ENCODE measurements at regions not wholly inside any gene's neighbourhood (a gene's known extent, or its start where the extent isn't known, plus 50 kb on each side); places are given as distances from the start of the nearest gene placed in this dataset.

DNA sequence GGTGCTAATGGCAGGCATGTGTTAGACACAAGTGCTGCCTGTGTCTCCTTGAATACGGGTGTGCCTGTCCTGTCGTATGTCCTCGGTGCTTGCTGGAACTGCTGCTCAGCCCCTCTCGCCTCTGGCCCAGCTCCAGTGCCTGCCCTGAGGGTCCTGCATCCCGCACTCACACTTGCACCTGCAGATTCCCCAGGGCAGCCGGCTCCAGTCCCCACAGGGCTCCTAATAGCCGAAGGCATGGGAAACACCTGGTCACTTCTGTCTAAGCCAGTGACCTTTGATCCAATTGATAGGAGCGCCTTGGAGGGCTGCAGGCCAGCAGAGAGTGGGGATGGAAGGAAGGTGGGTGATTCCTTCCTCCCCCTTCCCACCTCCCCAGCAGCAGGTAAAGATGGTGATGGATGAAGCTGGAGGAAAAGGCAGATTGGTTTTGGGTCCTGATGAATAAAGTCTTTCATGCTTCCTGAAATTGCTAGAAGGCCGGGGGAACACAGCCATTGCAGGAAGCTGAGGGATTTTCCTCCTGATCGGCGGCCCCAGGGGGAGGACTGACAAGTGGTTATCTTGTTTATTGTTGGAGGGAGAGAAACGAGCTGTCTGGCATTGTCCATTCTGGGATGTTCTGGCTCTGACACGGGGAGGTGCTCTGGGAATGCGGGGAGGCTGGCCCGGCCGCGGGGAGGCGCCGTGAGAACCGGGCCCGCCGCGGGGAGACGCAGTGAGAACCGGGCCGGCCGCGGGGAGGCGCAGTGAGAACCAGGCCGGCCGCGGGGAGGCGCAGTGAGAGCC is 110.9 kb upstream of the B3GAT1 start:
- H3K4me1 Mint-ChIP-seq = no peaks in the 10 kb centered on the region
- H3K9me3 Mint-ChIP-seq = no peaks in the 10 kb centered on the region
- no peaks in the 10 kb centered on the region for H3K36me3 Mint-ChIP-seq (ENCODE audit: low read depth)
- ATAC-seq = no peak
- H3K27ac Mint-ChIP-seq = no peak overlapping the region
- H3K27me3 Mint-ChIP-seq = peaks cover under 1% of the 10 kb centered on the region
- no peak overlapping the region for H3K4me3 Mint-ChIP-seq
- no peak for DNase-seq

DNA sequence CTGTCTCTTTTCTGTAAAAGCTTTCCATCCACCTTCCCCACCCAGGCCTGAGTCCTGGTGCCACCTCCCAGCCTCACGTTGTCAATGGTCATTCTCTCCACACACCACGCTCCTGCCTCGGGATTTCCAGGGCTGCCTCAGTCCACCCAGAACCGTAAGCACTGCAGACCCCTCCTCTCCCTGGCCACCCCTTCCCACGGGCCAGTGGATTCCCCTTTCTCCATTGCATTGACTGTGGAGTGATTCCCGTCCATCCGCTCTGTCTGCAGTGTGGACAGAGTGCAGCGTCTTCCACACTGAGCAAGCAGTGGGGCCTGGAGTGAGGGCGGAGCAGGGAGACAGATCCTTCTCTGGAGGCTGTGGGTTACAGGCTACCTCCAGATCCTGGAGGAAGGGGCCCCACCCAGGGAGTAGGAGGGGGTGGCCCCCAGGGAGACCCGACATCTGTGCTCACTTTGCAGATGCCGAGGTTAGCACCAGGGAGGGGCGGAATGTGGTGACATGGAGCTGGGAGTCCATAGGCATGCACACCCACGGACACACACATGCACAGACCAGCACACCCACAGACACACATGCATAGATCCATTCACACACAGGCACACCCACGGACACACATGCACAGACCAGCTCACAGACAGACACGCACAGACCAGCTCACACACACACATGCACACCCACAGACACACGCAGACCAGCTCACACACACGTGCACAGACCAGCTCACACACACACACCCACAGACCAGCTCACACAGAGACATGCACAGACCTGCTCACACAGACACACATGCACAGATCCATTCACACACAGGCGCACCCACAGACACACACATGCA is 109.6 kb upstream of the B3GAT1 start:
- no peak overlapping the region for H3K4me3 Mint-ChIP-seq
- H3K27ac Mint-ChIP-seq = no peak overlapping the region
- no peaks in the 10 kb centered on the region for H3K9me3 Mint-ChIP-seq
- H3K36me3 Mint-ChIP-seq (ENCODE audit: low read depth) = no peaks in the 10 kb centered on the region
- no peaks in the 10 kb centered on the region for H3K27me3 Mint-ChIP-seq
- ATAC-seq (no peak), DNase-seq (no peak)
- no peaks in the 10 kb centered on the region for H3K4me1 Mint-ChIP-seq

GRCh38 chr11:134521001-134521400 is 109.0 kb upstream of the B3GAT1 start:
- H3K4me1 Mint-ChIP-seq = no peaks in the 10 kb centered on the region
- no peaks in the 10 kb centered on the region for H3K36me3 Mint-ChIP-seq (ENCODE audit: low read depth)
- no peak for DNase-seq
- no peak for ATAC-seq
- H3K9me3 Mint-ChIP-seq = no peaks in the 10 kb centered on the region
- H3K4me3 Mint-ChIP-seq = no peak overlapping the region
- H3K27ac Mint-ChIP-seq = no peak overlapping the region
- no peaks in the 10 kb centered on the region for H3K27me3 Mint-ChIP-seq

DNA sequence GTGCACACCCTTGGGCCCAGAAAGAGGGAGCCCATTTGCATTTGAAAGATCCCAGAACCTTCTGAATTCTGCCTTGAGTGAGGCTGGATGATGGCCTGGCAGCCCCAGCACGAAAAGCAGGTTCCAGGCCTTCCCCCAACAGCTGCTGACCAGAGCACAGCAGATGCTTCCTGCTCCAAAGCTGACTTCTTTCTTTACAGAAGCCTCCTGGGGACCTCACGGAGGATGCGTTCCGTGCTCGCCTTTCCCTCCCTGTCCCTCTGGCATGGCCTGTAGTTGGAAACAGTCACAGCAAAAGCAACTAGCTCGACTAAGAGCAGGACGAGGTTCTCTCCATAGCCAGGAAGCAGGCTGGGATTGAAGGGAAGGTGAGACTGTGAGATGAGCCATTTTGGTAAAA is 107.7 kb upstream of the B3GAT1 start:
- no peaks in the 10 kb centered on the region for H3K9me3 Mint-ChIP-seq
- H3K27me3 Mint-ChIP-seq = no peaks in the 10 kb centered on the region
- DNase-seq = no peak
- no peak overlapping the region for H3K27ac Mint-ChIP-seq
- no peak for ATAC-seq
- no peaks in the 10 kb centered on the region for H3K36me3 Mint-ChIP-seq (ENCODE audit: low read depth)
- H3K4me1 Mint-ChIP-seq = no peaks in the 10 kb centered on the region
- H3K4me3 Mint-ChIP-seq = no peak overlapping the region

- DNase-seq = no peak
- Mint-ChIP-seq H3K36me3 (ENCODE audit: low read depth) (no peaks in the 10 kb centered on the region), H3K27me3 (peaks cover 2% of the 10 kb centered on the region), H3K4me1 (no peaks in the 10 kb centered on the region), H3K27ac (no peak overlapping the region), H3K9me3 (no peaks in the 10 kb centered on the region), H3K4me3 (no peak overlapping the region)
- ATAC-seq = no peak
Observed at GRCh38 chr11:134519390-134519750, 107.3 kb upstream of the B3GAT1 start.

GRCh38 chr11:134518616-134519389 is 106.8 kb upstream of the B3GAT1 start:
- no peaks in the 10 kb centered on the region for H3K4me1 Mint-ChIP-seq
- ATAC-seq = no peak
- H3K4me3 Mint-ChIP-seq = no peak overlapping the region

DNA sequence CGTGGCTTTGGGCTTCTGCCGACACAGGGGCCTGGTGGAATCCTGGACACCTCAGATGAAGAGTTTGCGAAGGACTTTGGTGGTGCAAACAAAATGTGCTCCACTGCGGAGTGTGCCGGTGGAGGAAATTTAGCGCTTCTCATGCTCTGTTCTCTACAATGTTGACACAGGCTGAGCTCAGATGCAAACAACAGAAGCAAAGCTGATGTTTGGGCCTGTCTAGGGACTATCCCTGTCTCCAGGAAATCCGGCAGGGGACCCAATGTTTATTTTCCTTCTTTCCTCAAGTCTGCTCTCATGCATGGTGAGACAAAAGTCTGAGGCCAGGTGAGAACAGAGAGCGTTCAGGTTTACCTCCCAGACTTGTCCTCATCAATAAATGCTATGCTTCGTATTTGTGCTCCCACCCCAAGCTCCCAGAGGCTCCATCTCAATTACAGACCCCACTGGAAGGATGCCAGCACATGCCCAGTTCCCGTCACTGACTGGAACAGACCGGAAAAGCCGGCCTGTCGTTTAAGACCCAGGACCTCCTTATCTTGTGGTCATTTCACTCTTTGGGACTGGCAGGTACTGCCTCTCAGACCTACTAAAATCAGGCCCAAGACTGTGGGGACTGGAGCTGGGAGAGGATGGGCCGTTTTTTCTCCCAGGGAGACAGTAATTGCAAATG is 105.7 kb upstream of the B3GAT1 start:
- no peaks in the 10 kb centered on the region for H3K36me3 Mint-ChIP-seq (ENCODE audit: low read depth)
- H3K9me3 Mint-ChIP-seq = no peaks in the 10 kb centered on the region
- H3K4me3 Mint-ChIP-seq = no peak overlapping the region
- no peak for ATAC-seq
- H3K27ac Mint-ChIP-seq = no peak overlapping the region
- DNase-seq = no peak
- H3K4me1 Mint-ChIP-seq = no peaks in the 10 kb centered on the region
- peaks cover 6% of the 10 kb centered on the region for H3K27me3 Mint-ChIP-seq

More at GRCh38 chr11:134518616-134519389, 106.8 kb upstream of the B3GAT1 start:
- H3K9me3 Mint-ChIP-seq = no peaks in the 10 kb centered on the region
- peaks cover 2% of the 10 kb centered on the region for H3K27me3 Mint-ChIP-seq
- H3K27ac Mint-ChIP-seq = no peak overlapping the region
- no peaks in the 10 kb centered on the region for H3K36me3 Mint-ChIP-seq (ENCODE audit: low read depth)
- DNase-seq = no peak

GRCh38 chr11:134517115-134517514 is 105.1 kb upstream of the B3GAT1 start:
- H3K36me3 Mint-ChIP-seq (ENCODE audit: low read depth) = no peaks in the 10 kb centered on the region
- H3K4me3 Mint-ChIP-seq = no peak overlapping the region
- ATAC-seq (no peak), DNase-seq (no peak)
- peaks cover 6% of the 10 kb centered on the region for H3K27me3 Mint-ChIP-seq
- H3K27ac Mint-ChIP-seq = no peak overlapping the region
- no peaks in the 10 kb centered on the region for H3K4me1 Mint-ChIP-seq
- H3K9me3 Mint-ChIP-seq = no peaks in the 10 kb centered on the region

- H3K36me3 Mint-ChIP-seq (ENCODE audit: low read depth) = no peaks in the 10 kb centered on the region
- H3K9me3 Mint-ChIP-seq = no peaks in the 10 kb centered on the region
- DNase-seq (no peak), ATAC-seq (no peak)
- no peak overlapping the region for H3K27ac Mint-ChIP-seq
- H3K27me3 Mint-ChIP-seq = peaks cover 6% of the 10 kb centered on the region
- no peak overlapping the region for H3K4me3 Mint-ChIP-seq
- no peaks in the 10 kb centered on the region for H3K4me1 Mint-ChIP-seq
Observed at GRCh38 chr11:134516529-134516928, 104.5 kb upstream of the B3GAT1 start.

GRCh38 chr11:134515081-134515960 is 103.3 kb upstream of the B3GAT1 start:
- DNase-seq (no peak), ATAC-seq (no peak)
- Mint-ChIP-seq H3K27me3 (peaks cover 9% of the 10 kb centered on the region), H3K4me1 (no peaks in the 10 kb centered on the region), H3K9me3 (no peaks in the 10 kb centered on the region), H3K4me3 (no peak overlapping the region), H3K36me3 (ENCODE audit: low read depth) (no peaks in the 10 kb centered on the region), H3K27ac (no peak overlapping the region)

DNA sequence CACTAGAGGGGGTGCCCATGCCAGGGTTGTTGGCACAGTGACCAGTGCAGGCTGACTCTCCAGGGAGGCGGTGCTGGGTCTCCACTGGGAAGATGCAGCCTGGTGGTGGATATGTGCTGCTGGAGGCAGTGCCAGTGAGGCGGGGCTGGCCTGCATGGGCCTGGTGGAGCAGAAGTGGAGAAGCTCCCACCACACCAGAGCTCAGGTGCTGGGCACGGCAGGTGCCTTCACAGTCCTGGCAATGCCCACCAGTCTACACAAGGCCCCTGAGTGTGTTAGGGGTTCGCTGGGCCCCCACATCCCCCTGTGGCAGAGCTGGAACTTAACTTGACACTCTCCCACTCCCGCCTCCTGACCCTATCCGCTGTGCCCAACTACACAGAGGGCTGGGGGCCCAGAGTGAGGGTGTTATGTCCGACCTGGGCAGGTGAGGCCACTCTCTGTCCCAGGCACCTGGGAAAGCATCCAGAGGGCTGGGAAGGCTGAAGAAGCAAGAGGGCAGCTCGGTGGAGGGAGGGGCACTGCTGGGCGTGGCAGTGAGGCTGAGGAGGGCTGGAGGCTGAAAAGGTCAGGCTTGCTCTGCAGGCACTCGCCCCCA is 102.4 kb upstream of the B3GAT1 start:
- H3K9me3 Mint-ChIP-seq = no peaks in the 10 kb centered on the region
- H3K36me3 Mint-ChIP-seq (ENCODE audit: low read depth) = no peaks in the 10 kb centered on the region
- no peak overlapping the region for H3K4me3 Mint-ChIP-seq
- DNase-seq (no peak), ATAC-seq (no peak)
- no peaks in the 10 kb centered on the region for H3K4me1 Mint-ChIP-seq
- H3K27ac Mint-ChIP-seq = no peak overlapping the region
- H3K27me3 Mint-ChIP-seq = peaks cover 9% of the 10 kb centered on the region

- no peak for ATAC-seq
- Mint-ChIP-seq H3K27ac (no peak overlapping the region), H3K36me3 (ENCODE audit: low read depth) (no peaks in the 10 kb centered on the region), H3K4me3 (no peak overlapping the region), H3K27me3 (peaks cover 9% of the 10 kb centered on the region), H3K9me3 (no peaks in the 10 kb centered on the region), H3K4me1 (no peaks in the 10 kb centered on the region)
- DNase-seq = no peak
Observed at GRCh38 chr11:134513585-134514120, 101.6 kb upstream of the B3GAT1 start.

Data from activated naive CD8-positive, alpha-beta T cell treated with anti-CD3 and anti-CD28 coated beads, Interleukin-2, amount 50 U/mL, for 24 hours (primary cell).